Gastroesophageal sphincter (tissue), 4 donors: ENCODE measurements at regions not wholly inside any gene's neighbourhood (a gene's known extent, or its start where the extent isn't known, plus 50 kb on each side); places are given as distances from the start of the nearest gene placed in this dataset.

Experiments used
- ATAC-seq: fragments of 150-250 bp; one replicate; pipeline ENCODE4 v1.9.1; 2016; ENCODE audit warnings: mild to moderate bottlenecking, moderate library complexity
- H3K27ac ChIP-seq, 4 donors: fragments of 200-600 bp; sonication (generic) in 3 of 4; 1 replicate in 3 of 4; 2 replicates in 1 of 4; pipeline ENCODE4 v1.5.1; 2016 to 2019
- H3K27me3 ChIP-seq: fragments of 200-600 bp; sonication (generic); one replicate; pipeline ENCODE4 v1.5.1; 2019
- H3K36me3 ChIP-seq, 2 donors: fragments of 200-600 bp; sonication (generic); one replicate each; pipeline ENCODE4 v1.5.1; 2019; ENCODE audit warnings: control low read depth in 1 of 2
- H3K4me1 ChIP-seq, 3 donors: fragments of 200-600 bp; sonication (generic); 1 replicate in 2 of 3; 2 replicates in 1 of 3; pipeline ENCODE4 v1.5.1; 2016 to 2019; ENCODE audit warnings: control low read depth in 2 of 3
- H3K4me3 ChIP-seq, 2 donors: fragments of 200-600 bp; sonication (generic); one replicate each; pipeline ENCODE4 v1.5.1; 2019; ENCODE audit warnings: mild to moderate bottlenecking in 1 of 2, moderate library complexity in 1 of 2
- H3K9me3 ChIP-seq, 3 donors: fragments of 200-600 bp; sonication (generic); one replicate each; pipeline ENCODE4 v1.5.1; 2017 to 2019; ENCODE audit warnings: control low read depth in 2 of 3
- CTCF ChIP-seq, 4 experiments: fragments of 200-600 bp in 2 of 4; fragments of 450-650 bp in 2 of 4; sonication (generic) in 1 of 4; IDR thresholded peaks; one replicate each; pipeline ENCODE4 v1.5.1; 2017 to 2019; ENCODE audit warnings: antibody characterized with exemption in 4 of 4, mild to moderate bottlenecking in 2 of 4, moderate library complexity in 2 of 4
- EP300 ChIP-seq: sonication (generic); formaldehyde crosslinking; IDR thresholded peaks from one replicate; pipeline ENCODE4 v1.6.1; 2017; ENCODE audit warnings: antibody characterized with exemption, mild to moderate bottlenecking
- POLR2A ChIP-seq, 2 donors: fragments of 450-650 bp; IDR thresholded peaks; one replicate each; pipeline ENCODE4 v1.6.1; 2017; ENCODE audit warnings: antibody characterized with exemption in 2 of 2, mild to moderate bottlenecking in 2 of 2, moderate library complexity in 1 of 2
- POLR2AphosphoS5 ChIP-seq: sonication (generic); formaldehyde crosslinking; IDR thresholded peaks from one replicate; pipeline ENCODE4 v1.6.1; 2017; ENCODE audit warnings: antibody characterized with exemption
- WGBS, 2 donors: methylation state at CpG; one replicate each; pipeline ENCODE4 v1.1.5; 2018; ENCODE audit warnings: low coverage in 1 of 2; 5-methylcytosine and 5-hydroxymethylcytosine counted together

- Histone ChIP-seq H3K27me3 (peaks cover 4% of the 10 kb centered on the region), H3K27ac (no peak overlapping the region), H3K4me3 (no peak overlapping the region), H3K4me1 (no peaks in the 10 kb centered on the region), H3K9me3 (no peaks in the 10 kb centered on the region), H3K36me3 (no peaks in the 10 kb centered on the region)
- TF ChIP-seq EP300, result no peak
- TF ChIP-seq CTCF (IDR thresholded peaks at IDR 0.05), result no peak
- TF ChIP-seq POLR2A (IDR thresholded peaks at IDR 0.05), result no peak
- TF ChIP-seq POLR2AphosphoS5, result no peak
- no peak for ATAC-seq
- 87 to 94% methylated on average over 3 to 7 of the region's 7 CpGs for WGBS, 2 donors
Observed at GRCh38 chr5:137567226-137567625, 68.1 kb upstream of the SPOCK1 start.

- Histone ChIP-seq H3K4me3 (no peak overlapping the region), H3K27ac (no peak overlapping the region), H3K36me3 (no peaks in the 10 kb centered on the region), H3K4me1 (no peaks in the 10 kb centered on the region), H3K9me3 (no peaks in the 10 kb centered on the region), H3K27me3 (peaks cover 4% of the 10 kb centered on the region)
- WGBS, 2 donors, result 53 to 54% methylated on average over 3 to 6 of the region's 6 CpGs
- no peak for ATAC-seq
- TF ChIP-seq POLR2AphosphoS5, result no peak
Observed at GRCh38 chr5:137566780-137567179, 67.7 kb upstream of the SPOCK1 start.

- TF ChIP-seq EP300 (no peak), POLR2A (IDR thresholded peaks at IDR 0.05) (no peak), CTCF (IDR thresholded peaks at IDR 0.05) (no peak), POLR2AphosphoS5 (no peak)
- 70 to 88% methylated on average over 1 of the region's 2 CpGs for whole genome bisulfite sequencing, 2 donors
- no peak for ATAC-seq
- Histone ChIP-seq H3K4me1 (no peaks in the 10 kb centered on the region), H3K27ac (no peak overlapping the region), H3K4me3 (no peak overlapping the region), H3K27me3 (peaks cover 4% of the 10 kb centered on the region), H3K36me3 (no peaks in the 10 kb centered on the region), H3K9me3 (no peaks in the 10 kb centered on the region)
Observed at GRCh38 chr5:137566118-137566541, 67.0 kb upstream of the SPOCK1 start.

GRCh38 chr5:137565450-137565849 lies 66.3 kb upstream of the SPOCK1 start:
- no CpG with 5 or more reads among the region's 3 CpGs for WGBS, 2 donors

GRCh38 chr5:137564398-137564961 lies 65.4 kb upstream of the SPOCK1 start:
- ATAC-seq, result no peak
- TF ChIP-seq EP300 (no peak), POLR2AphosphoS5 (no peak), POLR2A (IDR thresholded peaks at IDR 0.05) (no peak), CTCF (IDR thresholded peaks at IDR 0.05) (no peak)
- Histone ChIP-seq H3K4me1 (no peaks in the 10 kb centered on the region), H3K36me3 (no peaks in the 10 kb centered on the region), H3K9me3 (no peaks in the 10 kb centered on the region), H3K27ac (no peak overlapping the region), H3K4me3 (no peak overlapping the region), H3K27me3 (peaks cover 4% of the 10 kb centered on the region)
- WGBS, 2 donors, result 37 to 45% methylated on average over 2 to 4 of the region's 5 CpGs

More at GRCh38 chr5:137565450-137565849, 66.3 kb upstream of the SPOCK1 start:
- H3K27ac ChIP-seq, result no peak overlapping the region
- H3K27me3 ChIP-seq, result peaks cover 4% of the 10 kb centered on the region
- no peaks in the 10 kb centered on the region for H3K36me3 ChIP-seq
- H3K4me3 ChIP-seq, result no peak overlapping the region
- H3K4me1 ChIP-seq, result no peaks in the 10 kb centered on the region
- ATAC-seq, result no peak
- TF ChIP-seq EP300, result no peak
- TF ChIP-seq POLR2AphosphoS5, result no peak
- TF ChIP-seq CTCF (IDR thresholded peaks at IDR 0.05), result no peak
- no peak for TF ChIP-seq POLR2A (IDR thresholded peaks at IDR 0.05)
- no peaks in the 10 kb centered on the region for H3K9me3 ChIP-seq
